ENCODE measurements at regions not wholly inside any gene's neighbourhood (a gene's known extent, or its start where the extent isn't known, plus 50 kb on each side); places are given as distances from the start of the nearest gene placed in this dataset.

DNA sequence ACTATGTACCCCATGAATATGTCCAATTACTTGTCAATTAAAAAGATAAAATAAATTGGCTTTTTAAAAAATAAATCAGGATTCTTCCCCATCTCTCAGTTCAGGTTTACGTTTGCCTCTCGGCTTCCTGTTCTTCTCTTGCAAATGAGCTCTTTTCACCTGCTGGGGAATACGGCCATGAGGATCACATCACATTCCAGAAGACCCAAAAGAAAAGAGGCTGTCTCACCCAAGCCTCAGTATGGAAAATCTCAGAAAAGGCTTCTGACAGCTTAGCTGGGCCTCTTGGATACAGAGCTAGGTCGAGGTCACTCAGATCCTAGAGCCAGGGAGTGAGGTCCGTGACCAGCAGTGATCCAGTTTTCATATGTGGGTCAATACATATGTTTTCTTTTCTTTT lies 171.2 kb upstream of the SDK2 start:
- DNase-seq (ENCODE audit: low spot score) = no peak

DNA sequence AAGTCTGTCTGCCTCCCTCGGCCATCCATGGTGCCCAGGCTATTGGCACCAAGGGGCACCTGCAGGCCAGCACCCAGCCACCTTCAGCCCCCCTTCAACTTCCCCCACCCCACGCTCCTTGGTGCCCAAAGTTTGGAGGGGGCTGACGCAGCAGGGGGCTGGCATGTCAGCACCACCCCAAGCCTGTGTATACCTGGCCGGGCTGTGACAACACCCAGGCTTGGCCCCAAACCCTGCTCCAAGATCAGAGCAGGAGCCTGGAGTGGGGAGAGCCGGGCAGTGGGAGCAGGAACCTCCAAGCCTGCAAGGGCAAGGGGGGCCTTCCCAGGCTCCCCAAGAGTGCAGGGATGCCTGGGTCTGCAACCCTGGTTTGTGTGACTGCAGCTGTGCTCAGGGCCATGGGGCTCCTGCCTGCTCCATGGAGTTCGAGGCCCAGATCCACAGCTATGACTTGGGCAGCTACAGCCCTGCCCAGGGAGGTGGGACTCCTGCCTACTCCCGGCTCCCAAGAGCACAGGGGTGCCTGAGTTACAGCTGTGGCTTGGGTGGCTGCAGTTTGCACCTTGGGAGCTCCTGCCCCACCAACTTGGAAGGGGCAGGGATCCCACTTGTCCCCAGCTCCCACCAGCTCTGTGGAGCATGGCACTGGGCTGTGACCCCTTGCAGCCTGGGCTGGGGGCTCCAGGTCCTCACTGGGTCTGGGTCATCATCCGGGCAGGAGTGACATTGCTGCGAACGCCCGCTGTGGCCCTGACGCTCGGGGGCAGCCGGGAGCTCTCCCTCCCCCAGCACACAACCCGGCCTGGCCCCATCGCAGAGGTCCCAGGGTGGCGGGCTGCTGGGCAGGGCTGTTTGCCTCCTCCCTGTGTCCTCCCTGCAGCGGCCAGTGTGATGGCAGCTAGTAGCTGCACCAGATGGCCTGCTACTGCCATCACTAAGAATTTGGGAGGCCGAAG lies 175.5 kb upstream of the SDK2 start:
- no peak for DNase-seq (ENCODE audit: low spot score)

DNA sequence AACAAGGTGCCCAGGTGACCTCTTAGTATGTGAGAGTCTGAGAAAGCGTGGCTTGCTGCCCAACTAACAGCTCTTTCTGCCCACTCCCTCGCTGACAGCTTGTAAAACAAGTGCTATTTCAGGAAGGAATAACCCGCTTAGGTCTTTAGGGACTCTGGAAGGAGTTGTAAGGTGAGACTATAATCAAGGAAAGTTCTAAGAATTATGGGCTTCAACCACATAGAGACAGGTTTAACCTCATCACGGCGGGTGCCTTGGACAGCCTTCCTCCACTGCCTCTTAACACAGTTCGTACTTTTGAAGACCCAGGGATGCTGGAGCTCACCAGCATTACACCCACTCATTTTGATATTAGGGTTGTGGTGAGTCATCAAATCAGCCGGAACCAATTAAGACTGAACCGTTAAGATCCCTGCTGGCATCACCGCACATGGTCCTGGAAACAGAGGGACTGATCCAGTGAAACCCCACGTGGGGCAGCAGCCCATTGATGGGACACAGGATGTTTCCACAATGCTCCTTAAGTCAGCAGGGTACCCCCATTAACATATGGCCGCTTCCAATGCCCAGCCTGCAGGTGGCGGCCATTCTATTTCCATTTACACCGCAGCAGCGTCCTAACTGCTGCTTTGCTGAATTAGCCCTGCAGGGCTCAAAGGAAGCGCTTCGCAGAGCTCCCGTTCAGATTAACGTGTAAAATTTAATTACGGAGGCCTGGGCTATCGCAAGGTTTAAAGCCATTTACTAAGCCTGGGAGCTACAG lies 176.6 kb upstream of the SDK2 start:
- DNase-seq (ENCODE audit: low spot score) = no peak

DNA sequence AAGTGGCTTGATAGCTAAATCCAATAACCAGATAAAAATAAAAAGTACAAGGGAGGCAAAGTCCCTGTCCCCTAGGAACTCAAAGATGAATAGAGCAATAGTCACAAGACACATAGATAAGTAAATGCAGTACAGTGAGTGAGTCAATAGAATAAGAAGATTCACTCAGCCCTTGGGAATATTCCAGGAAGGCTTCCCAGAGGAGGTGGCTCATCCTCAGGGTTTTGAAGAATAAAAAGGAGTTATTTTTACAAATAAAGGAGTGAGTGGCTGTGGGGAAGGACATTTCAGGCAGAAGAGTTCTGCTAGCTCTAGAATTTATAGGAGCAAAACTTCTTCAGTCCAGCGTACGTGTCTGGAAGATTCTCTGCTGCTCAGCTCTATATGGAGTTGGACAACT lies 177.4 kb upstream of the SDK2 start:
- no peak for DNase-seq (ENCODE audit: low spot score)

DNA sequence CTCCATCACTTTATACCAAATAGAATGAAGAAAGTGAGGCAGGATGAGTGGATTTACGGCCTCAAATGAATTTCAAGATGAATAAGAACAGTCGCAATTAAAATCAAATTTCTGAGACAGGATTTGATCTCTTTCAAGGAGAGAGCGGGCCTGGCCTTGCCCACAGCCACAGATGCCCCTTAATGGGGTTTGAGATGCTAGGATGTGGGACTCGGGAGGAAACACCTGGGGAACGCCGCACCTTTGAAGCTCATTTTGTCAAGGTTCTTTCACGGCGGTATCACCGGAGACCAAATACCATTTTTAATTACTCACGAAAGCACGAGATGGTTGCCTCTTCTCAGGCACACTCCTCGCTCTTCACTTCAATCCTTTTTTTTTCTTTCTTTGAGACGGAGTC lies 178.1 kb upstream of the SDK2 start:
- DNase-seq (ENCODE audit: low spot score) = no peak

DNA sequence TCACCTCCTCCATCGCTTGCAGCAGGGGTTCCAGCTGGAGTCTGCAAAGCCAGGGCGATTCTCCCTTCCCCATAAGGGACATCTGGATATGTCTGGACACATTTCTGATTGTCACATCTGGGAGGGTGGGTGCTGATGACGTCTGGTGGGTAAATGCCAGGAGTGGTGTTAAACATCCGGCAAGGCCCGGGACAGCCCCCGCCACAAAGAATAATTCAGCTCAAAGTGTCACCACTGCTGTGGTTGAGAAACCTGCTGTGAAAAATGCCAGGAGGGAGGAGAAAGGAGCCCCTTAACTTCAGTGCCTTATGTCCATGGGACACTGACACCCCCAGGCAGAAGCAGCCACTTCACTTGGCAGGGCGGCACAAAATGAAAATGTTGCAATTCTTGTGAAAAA lies 179.4 kb upstream of the SDK2 start:
- DNase-seq (ENCODE audit: low spot score) = no peak

DNA sequence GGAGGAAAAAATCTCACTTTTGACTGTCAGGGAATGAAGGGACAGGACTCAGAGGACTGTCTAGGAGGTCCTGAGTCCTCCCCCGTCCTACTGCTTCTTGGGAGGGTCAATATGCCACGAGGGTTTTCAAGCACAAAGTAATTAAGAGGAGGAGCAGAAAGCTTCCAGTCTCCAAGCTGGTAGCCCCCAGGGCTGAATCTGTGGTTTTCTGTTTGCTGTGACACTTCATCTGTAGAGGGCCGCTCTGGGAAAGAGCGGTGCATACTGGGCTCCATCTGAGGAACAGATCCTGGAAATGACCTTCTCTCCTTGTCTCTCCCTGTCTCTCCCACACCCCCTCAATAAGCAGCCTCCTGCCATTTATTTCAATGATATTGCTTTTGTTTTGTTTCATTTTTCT lies 180.1 kb upstream of the SDK2 start:
- no peak for DNase-seq (ENCODE audit: low spot score)

DNA sequence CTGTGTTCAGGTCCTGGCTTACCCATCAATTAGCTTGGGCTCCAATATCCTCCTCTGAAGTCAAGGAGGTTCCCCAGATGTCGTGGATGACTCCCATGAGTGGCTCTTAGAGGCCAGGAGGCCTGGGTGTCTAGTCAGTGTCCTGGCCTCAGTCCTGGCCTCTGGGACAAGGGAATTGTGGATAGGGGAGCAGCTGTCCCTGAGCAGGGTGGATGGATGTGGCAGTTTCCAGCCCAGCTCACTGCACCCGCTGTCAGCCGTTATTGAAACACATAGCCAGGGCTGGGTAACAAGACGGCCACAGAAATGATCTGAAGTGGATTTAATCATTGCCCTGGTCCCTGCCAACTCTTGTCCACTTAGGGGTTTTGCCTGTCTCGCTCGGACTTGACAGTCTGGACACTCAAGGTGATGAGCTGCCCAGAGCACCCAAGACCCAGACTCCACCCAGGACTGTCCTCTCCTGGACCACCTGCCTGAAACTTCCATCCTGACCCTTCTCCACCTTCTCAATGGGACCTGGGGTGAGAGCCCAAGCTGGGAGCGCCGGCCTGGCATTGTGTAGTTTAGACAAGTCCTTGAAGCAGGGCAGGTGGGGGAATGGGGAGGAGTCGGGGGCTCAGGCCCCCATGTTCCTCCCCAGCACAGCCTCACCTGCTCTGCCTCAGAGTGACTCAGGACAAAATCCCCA lies 182.1 kb upstream of the SDK2 start:
- DNase-seq (ENCODE audit: low spot score) = no peak

DNA sequence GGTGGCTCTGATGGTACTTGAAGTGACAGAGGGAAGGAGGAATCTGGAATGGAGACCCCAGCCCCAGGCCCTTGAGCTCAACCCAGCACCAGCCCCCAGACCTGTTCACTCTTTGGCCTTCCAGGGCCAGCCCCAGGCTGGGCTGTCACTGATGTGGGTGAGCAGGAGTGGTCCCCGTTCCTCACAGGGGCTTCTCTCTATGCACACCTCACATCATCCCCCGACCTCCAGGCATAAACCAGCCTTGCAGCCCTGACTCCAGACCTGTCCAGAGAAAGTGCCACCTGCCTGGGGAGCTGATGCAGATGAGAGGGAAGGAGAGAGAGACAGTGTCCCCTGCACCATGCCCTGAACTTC lies 182.6 kb upstream of the SDK2 start:
- DNase-seq (ENCODE audit: low spot score) = no peak

DNA sequence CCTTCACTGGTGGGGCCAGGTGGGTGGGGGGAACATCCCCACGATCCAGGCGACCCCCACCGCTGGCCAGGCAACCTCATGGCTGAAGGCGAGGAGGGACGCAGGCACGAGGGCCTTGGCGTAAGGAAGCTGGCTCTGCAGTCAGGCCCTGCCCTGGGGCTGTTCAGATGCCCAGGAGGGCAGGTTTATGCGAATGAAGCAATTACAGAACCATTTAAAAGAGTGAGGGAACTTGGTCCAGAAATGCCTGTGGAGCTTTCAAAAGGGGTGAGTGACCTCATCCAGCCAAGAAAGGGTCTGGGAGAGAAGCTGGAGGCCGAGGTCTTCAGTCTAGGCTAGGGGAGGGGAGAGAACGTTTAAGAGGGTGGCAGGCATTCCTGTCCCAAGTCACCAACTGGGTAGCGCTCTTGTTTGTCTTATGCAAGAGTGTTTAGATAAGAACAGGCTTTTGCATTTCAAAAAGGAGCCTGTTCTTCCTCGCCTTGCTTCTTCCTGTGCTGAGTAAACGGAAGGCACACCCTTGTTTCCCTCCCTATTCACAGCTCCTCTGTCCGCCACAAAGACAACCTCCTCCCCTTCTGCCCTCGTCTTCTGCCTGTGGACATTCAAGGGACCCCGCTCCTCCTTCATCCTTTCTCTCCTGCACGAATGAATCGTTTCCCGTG lies 183.5 kb upstream of the SDK2 start:
- no peak for DNase-seq (ENCODE audit: low spot score)

DNA sequence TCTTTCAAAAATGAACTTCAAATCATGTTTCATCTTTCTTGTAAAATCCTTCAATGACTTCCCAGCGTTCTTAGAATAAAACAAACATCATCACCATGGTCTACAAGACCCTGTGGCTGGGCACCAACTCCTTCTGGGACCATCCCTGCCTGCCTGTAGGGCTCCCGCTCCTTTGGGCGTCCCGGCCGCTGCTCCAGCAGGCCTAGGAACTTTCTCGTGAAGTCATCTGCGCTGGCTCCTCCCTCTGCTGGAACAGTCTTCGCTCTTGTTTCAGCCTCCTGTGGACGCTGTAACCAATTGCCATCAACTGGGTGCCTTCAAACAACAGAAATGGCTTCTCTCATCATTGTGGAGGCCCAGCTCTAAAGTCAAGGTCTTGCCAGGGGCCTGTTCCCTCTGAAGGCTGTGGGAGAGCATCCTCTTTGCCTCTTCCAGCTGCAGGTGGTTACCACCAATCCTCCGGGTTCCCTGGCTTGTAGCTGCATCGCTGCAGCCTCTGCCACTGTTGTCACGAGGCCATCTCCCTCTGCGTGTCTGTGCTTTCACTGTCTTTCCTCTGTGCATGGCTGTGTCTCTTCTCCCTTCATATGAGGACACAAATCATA lies 185.5 kb upstream of the SDK2 start:
- DNase-seq (ENCODE audit: low spot score) = no peak

DNA sequence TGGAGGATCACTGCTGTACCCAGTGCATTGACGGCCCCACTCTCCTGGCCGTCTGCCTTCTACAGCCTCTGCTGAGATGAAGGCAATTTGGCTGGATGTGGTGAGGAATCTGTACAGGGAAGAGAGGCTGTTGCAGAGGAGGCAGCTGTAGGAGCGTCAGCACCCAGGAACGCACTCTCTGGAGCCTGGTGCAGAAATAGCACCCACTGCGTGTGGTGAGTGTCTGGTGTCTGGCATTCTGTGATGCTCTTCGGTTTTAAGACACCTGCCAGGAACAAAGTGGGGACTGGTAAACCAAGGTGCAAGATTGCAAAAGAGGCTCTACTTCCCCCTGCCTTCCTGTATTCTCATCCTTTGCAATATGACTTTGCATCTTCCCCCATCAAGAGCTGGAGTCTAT lies 187.5 kb upstream of the SDK2 start:
- no peak for DNase-seq (ENCODE audit: low spot score)

DNA sequence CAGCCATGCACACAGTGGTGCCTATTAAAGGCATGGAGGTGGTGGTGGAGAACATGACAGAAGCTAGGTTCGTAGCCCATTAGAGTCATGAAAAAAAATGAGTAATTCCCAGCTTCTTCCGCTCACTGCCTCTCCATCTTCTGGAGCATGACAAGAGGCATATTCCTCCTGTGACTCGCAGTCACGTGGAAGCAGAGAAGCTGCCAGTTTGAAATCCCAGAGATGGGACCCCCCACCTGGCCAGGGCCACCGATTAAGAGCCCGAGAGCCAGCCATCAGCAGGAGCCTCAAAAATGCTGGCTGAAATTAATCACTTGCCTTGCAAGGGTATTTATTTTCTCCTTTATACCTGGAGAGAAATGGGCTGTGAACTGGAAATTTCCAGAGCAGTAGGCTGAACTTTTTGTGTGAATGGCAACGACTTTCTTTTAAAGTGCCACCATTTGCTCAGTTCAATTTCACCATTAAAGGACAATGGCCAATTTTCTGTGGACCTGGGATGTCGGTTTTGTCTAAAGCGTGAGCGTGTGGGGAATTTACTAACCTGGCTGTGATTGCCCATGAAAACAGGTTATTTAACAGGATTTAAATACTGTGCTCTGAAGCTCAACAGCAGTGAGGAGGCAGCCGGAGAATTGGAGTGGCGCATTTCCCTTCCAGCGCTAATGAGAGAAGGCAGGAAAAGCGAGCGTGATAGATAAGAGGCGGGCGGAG lies 189.7 kb upstream of the SDK2 start:
- no peak for DNase-seq (ENCODE audit: low spot score)

DNA sequence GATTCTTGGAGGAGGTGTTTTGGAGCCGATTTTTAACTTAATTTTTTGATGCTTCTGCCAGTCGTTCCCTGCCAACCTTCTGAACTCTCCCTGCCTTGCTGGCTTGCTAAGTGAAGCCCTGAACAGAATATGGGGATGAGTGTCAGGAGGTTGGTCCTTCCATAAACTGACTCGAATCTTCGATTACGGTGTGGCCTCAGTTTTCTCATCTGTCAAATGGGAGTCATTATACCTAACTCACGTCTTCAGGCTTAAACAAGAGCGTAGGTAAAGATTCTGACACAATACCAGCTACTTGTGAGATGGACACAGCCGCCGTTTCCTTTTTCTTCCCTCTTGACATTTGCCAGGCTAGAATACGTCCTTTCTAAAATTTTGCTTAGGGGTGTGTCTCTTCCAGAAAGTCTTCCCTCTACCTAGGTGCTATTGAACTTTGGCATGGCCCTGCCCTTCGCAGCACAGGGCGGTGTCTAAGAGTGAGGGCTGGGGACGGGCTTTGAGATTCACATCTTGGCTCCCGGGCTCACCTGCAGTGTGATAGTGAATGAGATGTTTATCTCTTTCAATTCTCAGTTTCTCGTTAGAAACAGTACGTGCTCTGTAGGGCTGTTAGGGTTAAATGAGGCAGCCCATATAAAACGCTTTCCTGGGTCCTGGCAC lies 190.6 kb upstream of the SDK2 start:
- DNase-seq (ENCODE audit: low spot score) = no peak

DNA sequence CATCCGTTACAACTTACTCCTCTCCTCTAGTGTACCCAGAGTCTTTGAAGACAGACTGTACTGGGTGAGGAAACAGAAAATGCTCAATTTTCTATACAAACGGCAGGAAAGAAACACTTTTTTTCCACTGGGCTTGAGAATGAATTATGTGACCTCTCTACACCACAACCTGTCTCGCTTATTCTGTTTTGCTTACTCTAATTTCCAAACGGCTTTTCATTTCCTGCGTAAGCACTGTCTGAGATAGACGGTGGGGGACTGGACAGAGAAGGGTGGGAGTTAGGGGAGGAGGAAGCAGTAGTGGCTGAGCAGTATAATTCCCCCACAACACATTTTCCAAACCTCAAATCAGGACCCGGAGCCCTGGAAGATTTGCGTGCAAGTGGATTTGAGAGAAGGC lies 191.4 kb upstream of the SDK2 start:
- DNase-seq (ENCODE audit: low spot score) = no peak

DNA sequence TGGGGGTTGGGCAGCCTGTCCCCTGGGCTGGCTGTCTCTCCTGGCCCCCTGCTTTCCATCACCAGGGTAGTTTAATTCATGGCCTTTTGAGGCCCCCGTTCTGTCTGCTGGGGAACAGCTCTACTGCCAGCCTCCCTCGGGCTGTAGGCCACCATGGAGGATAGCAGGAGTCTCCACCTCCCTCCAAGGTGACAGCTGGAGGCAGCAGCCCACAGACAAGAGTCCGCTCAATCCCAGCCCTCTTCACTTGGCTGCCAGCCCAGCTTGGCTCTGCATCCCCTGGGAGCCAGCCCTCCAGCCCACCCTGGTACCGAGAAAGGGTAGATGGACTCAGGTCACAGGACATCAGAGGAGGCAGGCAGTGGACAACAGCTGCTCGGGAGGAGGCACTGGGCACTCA lies 194.6 kb upstream of the SDK2 start:
- DNase-seq (ENCODE audit: low spot score) = no peak

DNA sequence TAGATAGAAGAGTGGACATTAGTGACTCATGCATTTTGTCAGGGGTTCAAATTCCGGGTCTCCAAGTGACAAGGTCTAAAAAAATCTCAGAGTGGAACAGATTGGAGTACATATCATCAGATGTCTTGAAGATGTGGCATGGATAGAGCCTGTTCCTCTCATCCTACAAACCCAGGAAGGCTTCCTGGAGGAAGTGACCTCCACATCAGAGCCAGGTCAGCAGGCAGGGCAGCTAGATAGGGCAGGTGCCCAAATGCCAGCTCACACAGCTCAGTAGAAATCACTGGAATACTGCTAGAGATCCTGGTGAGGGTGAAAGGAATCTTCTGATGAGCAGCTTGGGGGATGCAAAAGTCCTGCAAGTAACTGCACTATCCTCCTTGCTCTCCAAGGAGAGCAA lies 196.6 kb upstream of the SDK2 start:
- DNase-seq (ENCODE audit: low spot score) = no peak

DNA sequence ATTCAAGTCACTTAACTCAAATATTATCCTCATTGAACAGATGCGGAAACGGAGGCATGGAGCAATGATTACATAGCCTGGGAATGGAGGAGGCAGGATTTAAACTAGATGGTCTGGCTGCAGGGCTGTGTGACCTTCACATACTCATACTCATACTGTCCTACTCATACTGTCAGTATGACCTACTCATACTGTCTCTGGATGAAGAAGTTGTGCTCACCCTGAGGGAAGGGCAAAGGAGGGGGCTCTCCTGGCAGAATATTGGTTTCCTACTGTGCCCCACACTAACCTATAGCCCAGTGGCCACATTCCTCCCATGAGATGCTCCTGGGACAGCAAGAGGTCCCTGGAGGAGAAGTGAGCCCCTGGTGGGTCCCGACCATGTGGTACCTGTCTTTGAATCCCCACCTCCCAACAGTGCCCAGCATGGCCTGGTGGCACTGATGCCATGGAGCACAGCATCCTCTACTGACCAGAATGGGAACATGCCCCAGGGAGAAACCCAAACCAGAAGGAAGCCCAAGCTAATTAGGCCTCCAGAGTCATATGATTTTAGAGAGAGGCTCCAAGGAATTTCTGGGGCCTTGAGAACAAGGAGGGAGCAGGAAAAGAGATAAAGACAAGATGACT lies 197.3 kb upstream of the SDK2 start:
- peak; percentile 38 for DNase-seq (ENCODE audit: low spot score)

DNA sequence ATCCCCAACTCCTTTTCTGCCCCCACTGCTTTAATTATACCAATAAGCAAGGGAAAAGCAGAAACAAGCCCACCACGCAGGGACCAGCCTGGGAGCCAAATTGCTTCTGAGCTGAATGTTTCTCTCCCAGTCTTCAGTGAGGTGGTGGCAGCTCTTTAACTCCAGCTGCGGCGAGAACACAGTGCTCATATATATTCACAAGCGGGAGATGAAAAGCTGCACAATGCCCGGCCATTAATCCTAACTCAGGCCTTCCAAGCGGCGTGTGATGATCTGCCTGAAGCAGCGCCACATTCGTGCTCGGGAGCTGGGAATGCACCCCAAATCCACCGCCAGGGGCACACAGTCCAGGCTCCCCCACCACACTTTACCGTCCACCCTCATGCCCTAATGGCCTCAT lies 203.7 kb upstream of the SDK2 start:
- no peak for DNase-seq (ENCODE audit: low spot score)

DNA sequence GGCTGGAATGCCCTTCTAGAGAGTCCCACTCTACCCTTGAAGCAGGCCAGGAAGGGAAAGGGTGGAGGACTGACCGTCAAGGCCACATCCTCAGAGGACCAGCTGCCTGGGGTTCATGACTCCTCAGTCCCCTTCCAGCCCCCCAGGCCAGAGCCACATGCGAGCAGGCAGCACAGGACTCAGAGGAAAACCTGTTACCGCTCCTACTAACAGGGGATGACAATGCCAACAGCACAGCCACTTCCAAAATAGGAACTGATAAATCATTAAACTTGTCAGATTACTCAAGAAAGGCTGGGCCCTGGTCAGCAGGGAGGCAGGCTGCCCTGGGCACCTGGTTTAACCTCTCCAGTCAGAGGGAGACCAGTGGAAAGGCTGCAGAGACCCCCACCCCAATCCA lies 206.2 kb upstream of the SDK2 start:
- DNase-seq (ENCODE audit: low spot score) = no peak
